CD4-positive, alpha-beta memory T cell (primary cell): ENCODE measurements at regions not wholly inside any gene's neighbourhood (a gene's known extent, or its start where the extent isn't known, plus 50 kb on each side); places are given as distances from the start of the nearest gene placed in this dataset.

Experiments used
- CTCF ChIA-PET: fragments of 350-600 bp; sonication (Branson Sonifier 250); formaldehyde crosslinking; loops from one replicate; lab custom pipeline; 2021; ENCODE audit warnings: inconsistent platforms; ENCODE audit not compliant: partially characterized antibody; lab: Charles Lee
- POLR2A ChIA-PET: fragments of 350-600 bp; sonication (Branson Sonifier 250); formaldehyde crosslinking; loops from one replicate; lab custom pipeline; 2021; ENCODE audit not compliant: partially characterized antibody; lab: Charles Lee
- DNase-seq, 5 donors: peaks; one replicate each; pipeline versions ENCODE4 v3.0.0 to v3.0.0-alpha.2; 2020 to 2022; ENCODE audit warnings: mixed read lengths in 1 of 5
- H3K27ac ChIP-seq: one replicate; pipeline ENCODE4 v1.7.0; 2013; ENCODE audit warnings: low read depth, low read length
- H3K27me3 ChIP-seq: 2 replicates; pipeline ENCODE4 v1.7.0; 2013; ENCODE audit warnings: mild to moderate bottlenecking, low read length, moderate library complexity; ENCODE audit not compliant: insufficient read depth
- H3K36me3 ChIP-seq: 2 replicates; pipeline ENCODE4 v1.7.0; 2013; ENCODE audit warnings: mild to moderate bottlenecking, low read length, moderate library complexity; ENCODE audit not compliant: insufficient read depth
- H3K4me1 ChIP-seq: 2 replicates; pipeline ENCODE4 v1.7.0; 2013; ENCODE audit warnings: mild to moderate bottlenecking, low read length, moderate library complexity; ENCODE audit not compliant: insufficient read depth
- H3K4me3 ChIP-seq, 2 donors: one replicate each; pipeline ENCODE4 v1.7.0; 2013; ENCODE audit warnings: low read length in 2 of 2, mild to moderate bottlenecking in 1 of 2
- H3K9me3 ChIP-seq, 2 donors: one replicate each; pipeline ENCODE4 v1.7.0; 2013; ENCODE audit warnings: low read length in 2 of 2, control low read depth in 1 of 2; ENCODE audit not compliant: control insufficient read depth in 1 of 2
- H3K27ac Mint-ChIP-seq, 7 donors: one replicate each; pipeline ENCODE4 v1.8.0; 2020 to 2021; ENCODE audit warnings: mixed read lengths in 7 of 7, mild to moderate bottlenecking in 6 of 7, inconsistent platforms in 3 of 7, moderate library complexity in 3 of 7
- H3K27me3 Mint-ChIP-seq, 2 donors: one replicate each; pipeline ENCODE4 v1.8.0; 2020 to 2021; ENCODE audit warnings: mixed read lengths in 2 of 2
- H3K36me3 Mint-ChIP-seq, 2 donors: one replicate each; pipeline ENCODE4 v1.8.0; 2020 to 2021; ENCODE audit warnings: mixed read lengths in 2 of 2, inconsistent platforms in 1 of 2, mild to moderate bottlenecking in 1 of 2
- H3K4me1 Mint-ChIP-seq, 4 donors: one replicate each; pipeline ENCODE4 v1.8.0; 2020 to 2021; ENCODE audit warnings: mixed read lengths in 4 of 4, mild to moderate bottlenecking in 1 of 4
- H3K4me3 Mint-ChIP-seq, 8 donors: one replicate each; pipeline ENCODE4 v1.8.0; 2020 to 2021; ENCODE audit warnings: mixed read lengths in 8 of 8, mild to moderate bottlenecking in 7 of 8, moderate library complexity in 6 of 8, inconsistent platforms in 3 of 8
- H3K9me3 Mint-ChIP-seq, 8 donors: one replicate each; pipeline ENCODE4 v1.8.0; 2020 to 2021; ENCODE audit warnings: mixed read lengths in 8 of 8, mild to moderate bottlenecking in 5 of 8, inconsistent platforms in 3 of 8, moderate library complexity in 1 of 8
- intact Hi-C: fragments of 100-400 bp; cut with micrococcal nuclease; formaldehyde crosslinking; loops from one replicate; pipeline ENCODE4 v1.15.1; 2023

DNA sequence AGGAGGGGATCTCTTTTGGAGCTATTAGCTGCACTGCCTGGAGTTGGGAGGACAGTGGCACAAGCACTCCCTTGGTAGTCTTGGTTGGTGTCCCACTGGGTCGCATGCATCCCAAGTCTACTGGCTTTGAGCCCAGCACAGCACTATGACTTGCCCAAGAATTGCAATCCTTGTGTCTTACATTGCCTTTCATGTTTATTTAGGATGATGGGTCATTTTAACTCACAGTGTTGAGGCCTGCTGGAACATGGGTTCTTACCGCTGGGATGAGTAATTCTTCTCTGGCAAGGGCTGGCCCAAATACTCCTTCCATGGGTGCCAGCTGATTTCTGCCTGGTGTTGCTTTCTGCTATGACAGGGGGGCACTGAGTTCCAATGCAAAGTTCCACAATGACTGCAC is 185.5 kb downstream of the TEX13C start:
- H3K9me3 ChIP-seq, result no peaks in the 10 kb centered on the region
- Mint-ChIP-seq H3K4me3 (no peak overlapping the region), H3K4me1 (no peaks in the 10 kb centered on the region), H3K27ac (no peak overlapping the region), H3K27me3 (no peaks in the 10 kb centered on the region), H3K36me3 (no peaks in the 10 kb centered on the region), H3K9me3 (peaks cover 0 to 3% (median 0%) of the 10 kb centered on the region in 8 donors)
- H3K4me1 ChIP-seq, result no peaks in the 10 kb centered on the region
- no peaks in the 10 kb centered on the region for H3K36me3 ChIP-seq
- no peak overlapping the region for H3K4me3 ChIP-seq
- H3K27ac ChIP-seq, result no peak overlapping the region
- DNase-seq, result no peak
- CTCF ChIA-PET, result no interaction called here
- H3K27me3 ChIP-seq, result no peaks in the 10 kb centered on the region
- POLR2A ChIA-PET, result no interaction called here
- intact Hi-C loops, result no loop called here

GRCh38 chrX:125507119-125507518 is 187.4 kb downstream of the TEX13C start:
- intact Hi-C loops, result no loop called here
- H3K27ac ChIP-seq, result no peak overlapping the region
- Mint-ChIP-seq H3K4me3 (no peak overlapping the region), H3K27ac (no peak overlapping the region), H3K9me3 (peaks cover 0 to under 1% (median 0%) of the 10 kb centered on the region in 8 donors), H3K27me3 (no peaks in the 10 kb centered on the region), H3K4me1 (no peaks in the 10 kb centered on the region), H3K36me3 (no peaks in the 10 kb centered on the region)
- H3K4me3 ChIP-seq, result no peak overlapping the region
- no peaks in the 10 kb centered on the region for H3K36me3 ChIP-seq
- no peak for DNase-seq
- ChIA-PET CTCF (no interaction called here), POLR2A (no interaction called here)
- no peaks in the 10 kb centered on the region for H3K9me3 ChIP-seq
- no peaks in the 10 kb centered on the region for H3K27me3 ChIP-seq
- H3K4me1 ChIP-seq, result no peaks in the 10 kb centered on the region

DNA sequence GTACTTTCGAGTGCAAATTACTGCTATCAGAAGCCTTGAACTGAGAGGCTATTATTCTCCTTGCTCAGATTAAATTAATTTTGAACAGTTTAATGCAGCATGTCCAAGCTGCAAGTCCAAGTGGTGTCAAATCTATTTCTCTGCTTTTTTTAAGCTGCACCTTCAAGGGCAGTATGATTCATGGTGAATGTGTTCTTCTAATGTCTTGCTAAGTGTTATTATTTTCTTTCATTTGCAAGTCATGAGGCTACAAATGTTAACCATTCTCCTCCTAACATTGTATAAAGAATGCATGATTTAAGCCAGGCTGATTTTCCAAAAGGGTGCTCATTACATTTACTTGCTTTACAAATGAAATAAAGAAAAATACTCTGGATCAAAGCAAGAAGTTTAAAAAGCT is 200.4 kb downstream of the TEX13C start:
- POLR2A ChIA-PET, result no interaction called here
- Histone ChIP-seq H3K4me1 (no peaks in the 10 kb centered on the region), H3K36me3 (no peaks in the 10 kb centered on the region), H3K27me3 (no peaks in the 10 kb centered on the region), H3K4me3 (no peak overlapping the region), H3K27ac (no peak overlapping the region), H3K9me3 (no peaks in the 10 kb centered on the region)
- H3K36me3 Mint-ChIP-seq, result no peaks in the 10 kb centered on the region
- H3K9me3 Mint-ChIP-seq, result peaks cover 0 to 2% (median 0%) of the 10 kb centered on the region in 8 donors
- no peak overlapping the region for H3K4me3 Mint-ChIP-seq
- CTCF ChIA-PET, result no interaction called here
- intact Hi-C loops, result no loop called here
- no peak overlapping the region for H3K27ac Mint-ChIP-seq
- H3K4me1 Mint-ChIP-seq, result no peaks in the 10 kb centered on the region
- no peak for DNase-seq
- H3K27me3 Mint-ChIP-seq, result no peaks in the 10 kb centered on the region

DNA sequence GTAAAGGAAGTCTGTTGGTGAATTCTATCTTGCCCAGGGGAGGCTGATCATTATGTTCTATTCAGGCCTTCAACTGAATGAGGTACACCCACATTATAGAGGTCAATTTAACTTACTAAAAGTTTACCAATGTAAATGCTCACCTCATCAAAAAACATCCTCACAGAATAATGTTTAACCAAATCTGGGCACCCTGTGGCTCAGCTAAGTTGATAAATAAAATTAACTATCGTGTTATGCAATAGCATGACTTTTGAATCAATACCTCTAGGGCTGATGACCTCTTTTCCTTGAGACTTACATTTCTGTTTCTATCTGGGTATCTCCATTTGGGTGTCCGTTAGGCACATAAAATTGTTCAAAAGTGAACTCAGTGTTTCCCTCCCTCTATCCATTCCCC is 203.1 kb downstream of the TEX13C start:
- H3K36me3 ChIP-seq, result no peaks in the 10 kb centered on the region
- no peaks in the 10 kb centered on the region for H3K4me1 ChIP-seq
- POLR2A ChIA-PET, result no interaction called here
- H3K4me3 Mint-ChIP-seq, result no peak overlapping the region
- peaks cover 0 to 4% (median 0%) of the 10 kb centered on the region in 8 donors for H3K9me3 Mint-ChIP-seq
- H3K4me3 ChIP-seq, result no peak overlapping the region
- CTCF ChIA-PET, result no interaction called here
- no peaks in the 10 kb centered on the region for H3K27me3 ChIP-seq
- no peaks in the 10 kb centered on the region for H3K36me3 Mint-ChIP-seq
- DNase-seq, result no peak
- H3K4me1 Mint-ChIP-seq, result no peaks in the 10 kb centered on the region
- H3K9me3 ChIP-seq, result no peaks in the 10 kb centered on the region
- intact Hi-C loops, result no loop called here
- no peak overlapping the region for H3K27ac Mint-ChIP-seq
- no peaks in the 10 kb centered on the region for H3K27me3 Mint-ChIP-seq
- H3K27ac ChIP-seq, result no peak overlapping the region

- Histone ChIP-seq H3K36me3 (no peaks in the 10 kb centered on the region), H3K9me3 (no peaks in the 10 kb centered on the region), H3K4me1 (no peaks in the 10 kb centered on the region), H3K4me3 (no peak overlapping the region), H3K27ac (no peak overlapping the region), H3K27me3 (no peaks in the 10 kb centered on the region)
- H3K9me3 Mint-ChIP-seq, result peaks cover 0 to 6% (median 0%) of the 10 kb centered on the region in 8 donors
- H3K4me1 Mint-ChIP-seq, result no peaks in the 10 kb centered on the region
- no peak for DNase-seq
- H3K4me3 Mint-ChIP-seq, result no peak overlapping the region
- H3K27me3 Mint-ChIP-seq, result no peaks in the 10 kb centered on the region
- POLR2A ChIA-PET, result no interaction called here
- intact Hi-C loops, result no loop called here
- no peak overlapping the region for H3K27ac Mint-ChIP-seq
- no peaks in the 10 kb centered on the region for H3K36me3 Mint-ChIP-seq
- CTCF ChIA-PET, result no interaction called here
Observed at GRCh38 chrX:125532411-125533089, 212.9 kb downstream of the TEX13C start.

DNA sequence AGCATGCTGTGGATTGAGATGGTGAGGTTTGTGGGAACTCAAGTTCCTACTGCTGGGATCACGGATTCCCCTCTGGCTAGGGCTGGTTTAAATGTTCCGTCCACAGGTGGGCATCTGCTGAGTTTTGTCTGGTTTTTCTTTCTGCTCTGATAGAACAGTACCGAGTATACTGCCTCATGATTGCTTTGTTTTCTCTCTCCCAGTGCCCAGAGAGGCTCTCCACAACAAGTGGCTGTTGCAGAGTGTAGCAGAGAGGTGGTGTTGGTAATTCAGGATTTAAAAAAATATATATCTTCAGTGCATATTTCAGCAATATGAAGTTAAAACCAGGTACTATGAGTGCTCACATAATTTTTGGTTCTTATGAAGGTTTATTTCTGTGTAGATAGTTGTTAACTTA is 213.7 kb downstream of the TEX13C start:
- H3K4me3 Mint-ChIP-seq, result no peak overlapping the region
- peaks cover 0 to 6% (median 0%) of the 10 kb centered on the region in 8 donors for H3K9me3 Mint-ChIP-seq
- Histone ChIP-seq H3K4me3 (no peak overlapping the region), H3K9me3 (no peaks in the 10 kb centered on the region), H3K27me3 (no peaks in the 10 kb centered on the region), H3K4me1 (no peaks in the 10 kb centered on the region), H3K36me3 (no peaks in the 10 kb centered on the region), H3K27ac (no peak overlapping the region)
- POLR2A ChIA-PET, result no interaction called here
- no peaks in the 10 kb centered on the region for H3K4me1 Mint-ChIP-seq
- CTCF ChIA-PET, result no interaction called here
- no peaks in the 10 kb centered on the region for H3K27me3 Mint-ChIP-seq
- H3K27ac Mint-ChIP-seq, result no peak overlapping the region
- intact Hi-C loops, result no loop called here
- no peaks in the 10 kb centered on the region for H3K36me3 Mint-ChIP-seq
- DNase-seq, result no peak

DNA sequence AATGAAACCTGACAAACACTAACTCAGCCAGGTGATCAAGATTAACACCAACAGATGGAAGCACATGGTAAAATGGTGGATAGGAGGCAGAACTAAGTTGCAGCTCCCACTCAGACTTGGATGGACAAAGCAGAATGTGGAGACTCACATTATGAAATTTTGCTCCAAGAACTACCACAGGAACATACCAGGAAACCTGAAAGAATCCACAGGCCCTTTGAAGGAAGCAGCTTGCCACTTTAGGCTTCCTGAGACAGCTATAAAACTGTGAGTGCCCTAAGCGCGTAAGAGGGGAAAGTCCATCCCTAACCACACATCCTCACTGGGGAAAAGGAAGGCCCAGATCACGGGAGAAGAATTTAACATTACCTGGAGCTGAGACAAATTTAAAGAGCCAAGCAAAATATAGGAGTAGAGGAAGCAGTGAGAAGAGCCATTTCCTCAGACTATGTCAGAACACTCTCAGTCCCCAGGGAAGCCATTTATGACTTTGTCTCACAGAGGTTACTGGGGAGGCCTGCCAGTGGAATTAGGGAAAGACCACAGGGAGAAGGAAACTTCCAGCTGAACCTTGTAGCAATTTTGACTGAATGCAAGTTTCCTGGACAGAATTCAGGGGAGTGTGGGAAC is 224.5 kb downstream of the TEX13C start:
- Mint-ChIP-seq H3K4me3 (no peak overlapping the region), H3K27ac (no peak overlapping the region), H3K27me3 (no peaks in the 10 kb centered on the region), H3K4me1 (no peaks in the 10 kb centered on the region), H3K36me3 (no peaks in the 10 kb centered on the region), H3K9me3 (peaks cover 0 to 8% (median under 1%) of the 10 kb centered on the region in 8 donors)
- no peaks in the 10 kb centered on the region for H3K9me3 ChIP-seq
- DNase-seq, result no peak
- POLR2A ChIA-PET, result no interaction called here
- no peaks in the 10 kb centered on the region for H3K36me3 ChIP-seq
- intact Hi-C loops, result no loop called here
- H3K4me3 ChIP-seq, result no peak overlapping the region
- CTCF ChIA-PET, result no interaction called here
- no peak overlapping the region for H3K27ac ChIP-seq
- H3K27me3 ChIP-seq, result no peaks in the 10 kb centered on the region
- no peaks in the 10 kb centered on the region for H3K4me1 ChIP-seq
